Memory B cell (primary cell): ENCODE measurements at regions not wholly inside any gene's neighbourhood (a gene's known extent, or its start where the extent isn't known, plus 50 kb on each side); places are given as distances from the start of the nearest gene placed in this dataset.

ENCODE experiments used
- ATAC-seq: fragments of 150-1000 bp; cut with Tn5 transposase; 2 replicates; pipeline ENCODE4 v1.10.0; 2021; ENCODE audit warnings: low read depth, mild to moderate bottlenecking, moderate library complexity
- DNase-seq, 2 donors: peaks; one replicate each; pipeline ENCODE4 v3.0.0; 2022; ENCODE audit warnings: low spot score in 2 of 2
- H3K27ac Mint-ChIP-seq: one replicate; pipeline ENCODE4 v1.8.0; 2022; ENCODE audit warnings: mild to moderate bottlenecking, moderate library complexity, mixed read lengths
- H3K27me3 Mint-ChIP-seq: one replicate; pipeline ENCODE4 v1.8.0; 2022; ENCODE audit warnings: mixed read lengths
- H3K36me3 Mint-ChIP-seq: one replicate; pipeline ENCODE4 v1.8.0; 2022; ENCODE audit warnings: mild to moderate bottlenecking, mixed read lengths
- H3K4me1 Mint-ChIP-seq: one replicate; pipeline ENCODE4 v1.8.0; 2022; ENCODE audit warnings: mixed read lengths
- H3K4me3 Mint-ChIP-seq: one replicate; pipeline ENCODE4 v1.8.0; 2022; ENCODE audit warnings: mild to moderate bottlenecking, moderate library complexity, mixed read lengths
- H3K9me3 Mint-ChIP-seq: one replicate; pipeline ENCODE4 v1.8.0; 2022; ENCODE audit warnings: mixed read lengths

DNA sequence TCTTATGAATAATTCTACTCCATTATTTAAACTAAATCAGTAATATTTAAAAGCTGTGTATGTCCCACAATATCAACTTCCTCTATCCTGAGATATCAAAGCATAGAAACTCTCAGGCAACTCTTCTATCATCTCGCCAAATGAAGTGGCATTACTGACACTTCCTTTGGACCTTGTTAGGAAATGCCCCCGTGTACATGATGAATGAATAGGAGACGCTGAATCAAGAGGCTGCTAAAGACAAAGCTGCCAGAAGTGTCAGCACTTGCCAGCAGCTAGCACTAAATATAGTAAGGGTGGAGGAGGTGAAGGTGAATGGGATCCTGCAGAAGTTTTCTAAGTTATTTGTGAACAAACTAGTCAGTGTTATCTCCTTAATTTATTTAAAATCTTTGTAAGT is 99.5 kb upstream of the BLTP1 start:
- DNase-seq (no peak), ATAC-seq (no peak)
- no peak overlapping the region for H3K4me3 Mint-ChIP-seq
- no peak overlapping the region for H3K27ac Mint-ChIP-seq
- no peaks in the 10 kb centered on the region for H3K9me3 Mint-ChIP-seq
- H3K36me3 Mint-ChIP-seq, result no peaks in the 10 kb centered on the region
- H3K27me3 Mint-ChIP-seq, result peaks cover 3% of the 10 kb centered on the region
- no peaks in the 10 kb centered on the region for H3K4me1 Mint-ChIP-seq

DNA sequence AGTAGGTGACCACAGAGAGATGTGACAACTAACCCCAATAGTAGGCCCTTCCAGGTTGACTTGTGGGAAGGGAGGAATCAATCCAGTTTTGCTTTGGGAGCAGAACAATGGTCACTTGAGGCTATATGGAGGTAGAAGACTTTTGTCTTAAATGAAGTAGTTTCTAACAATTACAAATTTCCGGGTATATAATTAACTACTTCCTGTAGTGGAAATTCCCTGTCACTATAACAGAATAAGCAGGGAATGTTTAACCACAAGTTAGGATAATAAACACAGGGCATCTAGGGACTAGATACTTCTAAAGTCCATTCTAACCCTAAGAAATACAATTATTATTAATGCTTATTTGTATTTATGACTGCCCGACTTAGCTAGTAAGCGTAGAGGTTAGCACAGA is 99.0 kb upstream of the TRPC3 start:
- no peak overlapping the region for H3K4me3 Mint-ChIP-seq
- no peak overlapping the region for H3K27ac Mint-ChIP-seq
- DNase-seq (no peak), ATAC-seq (no peak)
- peaks cover 3% of the 10 kb centered on the region for H3K27me3 Mint-ChIP-seq
- H3K36me3 Mint-ChIP-seq, result no peaks in the 10 kb centered on the region
- H3K9me3 Mint-ChIP-seq, result no peaks in the 10 kb centered on the region
- no peaks in the 10 kb centered on the region for H3K4me1 Mint-ChIP-seq

DNA sequence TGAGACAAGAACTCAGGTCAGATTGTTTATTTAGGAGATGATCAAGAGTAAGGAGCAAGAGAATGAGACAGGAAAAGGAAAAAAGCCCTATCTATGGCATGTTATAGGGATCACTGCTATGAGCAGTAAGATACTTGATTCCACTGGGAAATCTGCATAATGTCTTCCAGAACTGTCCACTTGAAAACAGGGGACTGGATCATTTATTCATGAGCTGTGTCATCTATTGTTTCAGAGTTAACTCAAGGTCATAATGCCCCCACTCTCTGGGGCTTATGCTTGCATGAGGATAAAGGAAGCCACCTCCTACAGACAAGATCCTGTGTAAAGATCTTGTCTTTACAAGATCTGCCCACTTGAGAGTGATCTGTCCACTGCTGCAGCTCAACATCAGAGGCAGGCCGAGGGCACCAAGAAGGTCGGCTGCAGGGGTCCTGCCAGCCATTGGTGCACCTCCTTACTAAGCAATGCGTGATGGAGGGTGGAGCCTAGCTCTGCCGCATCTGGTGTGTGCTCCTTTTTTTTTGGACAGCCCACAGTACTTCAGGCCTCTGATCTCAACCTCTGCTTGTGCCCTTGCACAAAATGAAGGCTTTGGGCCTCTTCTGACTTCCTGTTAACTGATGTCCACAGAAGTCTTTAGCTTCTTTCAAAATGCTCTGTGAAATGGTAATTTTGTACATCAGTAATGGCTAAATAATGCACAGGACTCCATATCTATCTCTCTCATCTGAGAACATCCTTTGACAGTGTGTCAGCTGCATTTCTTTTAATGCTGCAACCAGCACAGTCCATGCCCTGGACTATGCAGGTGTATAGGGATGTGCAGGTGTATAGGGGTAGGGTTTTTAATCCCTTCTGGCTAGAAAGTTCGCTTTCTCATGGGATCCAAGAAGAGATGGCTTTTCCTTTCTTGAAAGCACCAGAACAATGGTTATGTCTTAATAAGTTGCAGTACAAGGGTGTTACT is 95.9 kb upstream of the TRPC3 start:
- no peak overlapping the region for H3K27ac Mint-ChIP-seq
- H3K4me1 Mint-ChIP-seq, result no peaks in the 10 kb centered on the region
- peaks cover 2% of the 10 kb centered on the region for H3K9me3 Mint-ChIP-seq
- H3K27me3 Mint-ChIP-seq, result peaks cover 3% of the 10 kb centered on the region
- DNase-seq, result no peak
- H3K4me3 Mint-ChIP-seq, result no peak overlapping the region
- H3K36me3 Mint-ChIP-seq, result no peaks in the 10 kb centered on the region
- ATAC-seq, result no peak

DNA sequence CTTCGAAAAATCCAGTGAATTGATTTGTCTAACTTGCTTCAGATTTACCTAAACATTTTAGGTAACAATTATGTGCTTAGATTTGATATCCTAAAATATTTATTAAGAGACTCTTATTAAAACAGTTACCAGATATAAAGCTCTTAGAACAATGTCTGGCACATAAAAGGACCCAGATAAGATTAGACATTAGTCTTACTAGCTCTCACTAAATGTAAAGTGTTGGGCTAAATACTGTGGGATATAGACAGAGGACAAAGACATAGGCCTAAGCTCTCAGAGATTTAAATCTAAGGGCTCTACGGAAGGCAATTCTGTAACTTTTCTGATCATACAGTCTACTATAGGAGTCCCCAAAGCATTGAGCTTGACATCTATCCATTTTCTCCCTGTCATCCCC is 94.4 kb upstream of the TRPC3 start:
- ATAC-seq, result no peak
- Mint-ChIP-seq H3K4me3 (no peak overlapping the region), H3K9me3 (peaks cover 2% of the 10 kb centered on the region)

DNA sequence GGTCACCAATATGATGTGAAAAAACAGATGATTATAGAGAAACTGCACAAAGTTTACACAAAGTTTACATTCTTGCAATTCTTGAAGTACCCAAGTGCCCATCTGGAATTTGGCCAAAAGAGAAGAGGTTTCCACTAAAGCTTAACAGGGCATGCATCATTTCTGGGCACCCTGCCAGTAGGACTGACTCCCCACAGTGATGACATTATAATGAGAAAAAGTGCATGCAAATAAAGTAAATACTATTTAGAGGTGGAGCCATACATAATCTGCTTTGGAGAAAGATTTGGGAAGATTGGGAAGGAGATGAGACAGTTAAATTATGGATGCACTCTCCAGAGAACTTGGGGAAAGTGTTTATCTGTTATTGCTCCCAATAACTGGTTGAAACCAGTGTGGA is 93.7 kb upstream of the TRPC3 start:
- Mint-ChIP-seq H3K4me1 (no peaks in the 10 kb centered on the region), H3K27ac (no peak overlapping the region), H3K9me3 (peaks cover 2% of the 10 kb centered on the region), H3K36me3 (no peaks in the 10 kb centered on the region), H3K27me3 (peaks cover 2% of the 10 kb centered on the region), H3K4me3 (no peak overlapping the region)
- ATAC-seq (no peak), DNase-seq (no peak)

More for the DNA sequence above, 94.4 kb upstream of the TRPC3 start:
- Mint-ChIP-seq H3K27ac (no peak overlapping the region), H3K27me3 (peaks cover 2% of the 10 kb centered on the region), H3K36me3 (no peaks in the 10 kb centered on the region), H3K4me1 (no peaks in the 10 kb centered on the region)
- DNase-seq, result no peak

DNA sequence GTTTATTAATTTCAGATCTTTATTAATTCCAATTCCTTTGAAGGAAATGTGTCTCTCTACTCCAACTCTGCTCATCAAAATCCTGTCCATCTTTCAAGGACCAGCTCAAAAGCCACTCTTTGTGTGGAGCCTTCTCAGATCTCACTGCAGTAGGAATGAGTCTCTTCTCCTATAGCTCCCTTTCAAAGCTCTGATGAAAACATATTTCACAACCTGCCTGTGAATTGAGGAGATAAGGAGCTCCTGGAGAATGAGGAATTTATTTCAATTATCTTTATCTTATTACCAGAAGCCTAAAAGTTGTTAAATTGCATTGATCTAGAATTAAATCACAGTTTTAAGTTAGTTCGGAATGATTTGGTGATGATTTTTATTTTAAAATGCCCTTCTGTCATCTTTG is 92.6 kb upstream of the TRPC3 start:
- Mint-ChIP-seq H3K4me3 (no peak overlapping the region), H3K9me3 (peaks cover 2% of the 10 kb centered on the region), H3K4me1 (no peaks in the 10 kb centered on the region), H3K27ac (no peak overlapping the region), H3K27me3 (peaks cover 2% of the 10 kb centered on the region), H3K36me3 (no peaks in the 10 kb centered on the region)
- no peak for ATAC-seq
- no peak for DNase-seq

DNA sequence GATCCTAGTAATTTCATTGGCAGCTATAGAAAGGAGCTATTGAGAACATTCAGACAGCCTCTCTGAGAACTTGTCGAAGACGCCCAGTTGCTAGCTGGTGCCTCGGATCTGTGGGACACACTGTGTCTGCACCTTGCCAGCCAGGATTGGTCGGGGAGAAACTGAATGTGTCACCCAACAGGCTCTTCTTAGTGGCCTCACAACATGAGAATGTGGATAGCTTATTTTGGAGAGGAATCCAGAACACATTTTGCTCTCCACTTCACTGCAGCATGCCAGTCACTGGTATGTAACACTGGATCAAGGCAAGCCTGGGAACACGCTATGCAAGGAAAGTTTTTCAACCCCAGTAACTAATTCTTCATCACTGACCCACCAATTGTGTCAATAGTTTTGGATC is 89.5 kb upstream of the TRPC3 start:
- H3K4me3 Mint-ChIP-seq, result no peak overlapping the region
- H3K9me3 Mint-ChIP-seq, result peaks cover 2% of the 10 kb centered on the region
- H3K27me3 Mint-ChIP-seq, result peaks cover 2% of the 10 kb centered on the region
- no peaks in the 10 kb centered on the region for H3K36me3 Mint-ChIP-seq
- no peaks in the 10 kb centered on the region for H3K4me1 Mint-ChIP-seq
- DNase-seq (no peak), ATAC-seq (no peak)
- no peak overlapping the region for H3K27ac Mint-ChIP-seq

DNA sequence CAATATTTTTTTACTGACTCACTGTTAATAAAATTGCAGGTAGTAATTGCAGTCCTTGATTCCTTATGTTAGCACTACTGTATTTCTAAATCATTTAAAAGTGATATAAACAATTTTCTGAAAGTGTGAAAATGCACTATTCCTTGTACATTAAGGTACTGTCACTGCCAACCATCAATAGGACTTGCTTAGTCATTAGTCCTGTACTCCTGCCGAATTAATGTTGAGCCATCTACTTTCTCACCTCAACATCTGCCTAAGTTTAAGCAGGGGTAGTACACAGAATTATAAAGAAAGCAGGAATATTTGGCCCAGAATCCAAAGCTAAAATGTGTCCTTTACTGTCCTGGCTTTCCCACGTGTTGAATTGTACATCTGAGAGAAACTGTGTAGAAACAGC is 87.0 kb upstream of the TRPC3 start:
- Mint-ChIP-seq H3K27me3 (peaks cover 7% of the 10 kb centered on the region), H3K27ac (no peak overlapping the region), H3K4me1 (no peaks in the 10 kb centered on the region), H3K36me3 (no peaks in the 10 kb centered on the region), H3K4me3 (no peak overlapping the region), H3K9me3 (no peaks in the 10 kb centered on the region)
- DNase-seq (no peak), ATAC-seq (no peak)

DNA sequence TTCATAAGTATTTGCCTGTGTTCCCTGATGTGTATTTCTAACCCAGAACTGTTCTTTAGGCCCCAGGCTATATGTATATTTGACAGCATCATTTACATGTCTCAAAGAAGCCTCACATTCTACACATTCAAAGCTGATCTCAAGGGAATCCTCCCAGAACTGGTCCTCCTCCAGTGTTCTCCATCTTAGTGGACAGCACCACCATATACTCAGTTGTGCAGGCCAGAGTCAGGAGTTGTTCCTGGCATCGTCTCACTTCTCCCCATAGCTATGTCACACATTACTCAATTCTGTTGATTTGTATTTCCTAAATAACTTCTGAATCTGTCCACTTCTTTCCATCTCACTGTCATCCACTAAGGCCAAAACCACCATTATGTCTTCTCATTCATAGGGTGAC is 82.8 kb upstream of the TRPC3 start:
- no peak overlapping the region for H3K4me3 Mint-ChIP-seq
- ATAC-seq (no peak), DNase-seq (no peak)
- no peaks in the 10 kb centered on the region for H3K4me1 Mint-ChIP-seq
- peaks cover 10% of the 10 kb centered on the region for H3K27me3 Mint-ChIP-seq
- peaks cover 8% of the 10 kb centered on the region for H3K9me3 Mint-ChIP-seq
- H3K27ac Mint-ChIP-seq, result no peak overlapping the region
- H3K36me3 Mint-ChIP-seq, result peaks cover 3% of the 10 kb centered on the region

DNA sequence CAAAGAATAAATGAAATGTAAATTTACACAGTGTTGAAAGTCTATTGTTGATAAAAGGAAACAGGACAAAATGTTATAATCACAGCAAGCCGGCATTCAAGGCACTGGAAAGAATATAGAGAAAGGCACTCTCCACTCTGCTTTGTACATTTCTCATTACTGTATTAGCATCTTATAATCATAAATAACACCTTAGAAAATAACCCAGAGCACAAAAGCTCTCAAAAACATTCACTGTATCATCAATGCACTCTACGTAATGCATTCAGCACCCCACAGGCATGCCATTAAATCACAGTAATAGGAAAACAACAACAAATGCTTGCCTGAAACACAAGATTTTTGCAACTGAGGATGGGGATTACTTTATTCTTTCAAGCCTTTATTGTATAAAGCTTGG is 75.3 kb upstream of the TRPC3 start:
- peaks cover 3% of the 10 kb centered on the region for H3K36me3 Mint-ChIP-seq
- H3K9me3 Mint-ChIP-seq, result peaks cover 15% of the 10 kb centered on the region
- ATAC-seq (no peak), DNase-seq (no peak)
- no peaks in the 10 kb centered on the region for H3K4me1 Mint-ChIP-seq
- no peak overlapping the region for H3K4me3 Mint-ChIP-seq
- H3K27ac Mint-ChIP-seq, result no peak overlapping the region
- peaks cover 1% of the 10 kb centered on the region for H3K27me3 Mint-ChIP-seq

DNA sequence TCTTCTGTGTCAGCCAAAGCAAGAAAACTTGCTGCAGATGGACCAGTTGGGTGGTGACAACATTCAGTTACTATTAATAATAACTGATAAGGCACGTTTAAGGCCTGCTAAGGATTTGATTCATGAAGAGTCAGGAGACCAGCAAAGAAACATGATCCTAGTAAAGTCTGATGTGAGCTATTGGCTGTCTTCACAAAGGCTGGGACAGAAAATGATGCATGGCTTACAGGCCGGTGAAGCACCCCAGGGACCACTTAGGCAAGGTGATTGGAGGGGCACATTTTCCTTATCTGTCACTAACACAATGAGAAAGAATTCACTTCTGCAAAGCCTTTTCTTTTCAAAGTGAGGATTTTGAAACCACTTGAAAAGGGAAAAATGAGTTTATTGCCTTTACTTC is 65.4 kb upstream of the TRPC3 start:
- DNase-seq (no peak), ATAC-seq (no peak)
- Mint-ChIP-seq H3K4me3 (no peak overlapping the region), H3K4me1 (no peaks in the 10 kb centered on the region), H3K27ac (no peak overlapping the region), H3K27me3 (peaks cover 11% of the 10 kb centered on the region), H3K36me3 (peaks cover 2% of the 10 kb centered on the region), H3K9me3 (peaks cover 5% of the 10 kb centered on the region)

DNA sequence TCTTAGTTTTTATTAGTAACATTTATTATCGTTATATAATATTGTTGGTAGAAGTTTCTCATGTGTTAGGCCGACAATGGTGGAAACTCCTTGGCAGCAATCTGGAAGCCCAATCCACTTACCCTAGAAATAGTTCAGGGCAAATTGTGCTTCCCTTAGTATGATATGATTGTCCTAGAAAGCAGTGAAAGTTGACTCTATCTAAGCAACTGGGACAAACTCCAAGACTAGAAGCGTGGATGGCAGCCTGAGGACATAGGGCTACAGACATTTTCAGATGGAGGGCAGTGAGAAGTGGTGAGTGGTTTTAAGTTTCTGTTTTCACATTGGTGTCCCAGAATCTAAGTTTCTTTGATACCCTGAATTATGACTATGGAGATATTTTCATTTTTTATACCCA is 63.3 kb upstream of the TRPC3 start:
- Mint-ChIP-seq H3K27ac (no peak overlapping the region), H3K9me3 (peaks cover 2% of the 10 kb centered on the region), H3K4me1 (no peaks in the 10 kb centered on the region), H3K4me3 (no peak overlapping the region), H3K36me3 (peaks cover 2% of the 10 kb centered on the region), H3K27me3 (peaks cover 21% of the 10 kb centered on the region)
- no peak for DNase-seq
- ATAC-seq, result no peak

DNA sequence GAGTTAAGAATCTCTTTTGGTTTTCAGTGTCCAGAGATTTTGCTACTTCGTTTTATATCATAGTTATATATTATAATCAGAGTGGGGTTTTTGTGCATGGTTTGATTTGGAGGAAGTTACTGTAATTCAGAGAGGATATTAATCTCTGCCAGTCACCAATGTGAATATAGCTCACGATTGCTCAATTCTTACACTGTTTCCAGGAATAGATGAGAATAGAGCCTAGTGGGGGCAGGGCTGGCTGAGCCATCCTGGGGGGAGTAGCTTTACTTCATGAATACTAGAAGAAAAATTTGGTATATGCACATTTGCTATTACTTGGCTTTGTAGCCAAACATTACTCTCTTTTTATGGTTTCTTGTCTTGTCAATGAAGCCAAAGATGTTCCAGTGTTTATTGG is 60.9 kb upstream of the TRPC3 start:
- Mint-ChIP-seq H3K27ac (no peak overlapping the region), H3K9me3 (no peaks in the 10 kb centered on the region), H3K36me3 (no peaks in the 10 kb centered on the region), H3K27me3 (peaks cover 15% of the 10 kb centered on the region), H3K4me3 (no peak overlapping the region), H3K4me1 (no peaks in the 10 kb centered on the region)
- DNase-seq (no peak), ATAC-seq (no peak)

DNA sequence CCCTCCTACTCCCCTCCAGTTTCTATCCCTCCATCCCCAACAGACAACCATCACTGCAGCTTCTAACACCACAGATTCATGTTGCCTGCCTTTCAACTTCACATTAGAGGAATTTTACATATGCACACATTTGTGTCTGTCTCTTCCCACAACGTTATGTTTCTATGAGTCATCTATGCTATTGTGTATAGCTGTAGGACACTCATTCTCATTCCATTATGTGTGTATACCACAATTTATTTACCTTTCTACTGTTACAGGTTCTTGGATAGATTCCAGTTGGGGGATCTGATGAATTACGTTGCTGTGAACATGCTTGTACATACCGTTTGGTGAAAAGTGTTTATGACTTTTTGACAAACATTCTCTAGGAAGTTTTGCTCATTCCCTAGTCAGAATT is 58.8 kb upstream of the TRPC3 start:
- H3K4me1 Mint-ChIP-seq, result no peaks in the 10 kb centered on the region
- ATAC-seq (no peak), DNase-seq (no peak)
- H3K9me3 Mint-ChIP-seq, result no peaks in the 10 kb centered on the region
- no peak overlapping the region for H3K27ac Mint-ChIP-seq
- no peak overlapping the region for H3K4me3 Mint-ChIP-seq
- H3K36me3 Mint-ChIP-seq, result no peaks in the 10 kb centered on the region
- peaks cover 15% of the 10 kb centered on the region for H3K27me3 Mint-ChIP-seq

DNA sequence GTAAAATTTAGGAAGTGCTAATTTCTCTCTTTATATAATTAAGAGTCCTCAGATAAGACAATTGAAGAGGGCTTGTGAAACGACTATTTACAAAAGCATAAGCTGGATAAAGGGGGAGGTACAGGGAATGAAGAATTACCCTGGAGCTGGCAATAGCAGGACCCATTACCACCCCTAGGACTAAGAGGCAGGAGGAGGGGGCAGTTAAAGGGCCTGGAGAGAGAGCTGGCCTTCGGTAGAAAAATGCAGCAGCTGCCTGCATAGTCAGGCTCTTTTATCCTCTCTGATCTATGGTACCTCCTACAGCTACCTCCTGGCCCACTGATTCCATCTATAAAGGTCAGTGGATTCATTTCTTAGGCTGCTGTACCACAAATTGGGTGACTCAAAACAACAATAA is 57.7 kb upstream of the TRPC3 start:
- Mint-ChIP-seq H3K27ac (no peak overlapping the region), H3K4me3 (no peak overlapping the region), H3K27me3 (peaks cover 15% of the 10 kb centered on the region), H3K9me3 (no peaks in the 10 kb centered on the region), H3K4me1 (no peaks in the 10 kb centered on the region), H3K36me3 (no peaks in the 10 kb centered on the region)
- ATAC-seq (no peak), DNase-seq (no peak)
